CD4-positive, alpha-beta T cell treated with Interferon alpha-2 for 1 hour (primary cell): ENCODE measurements at regions not wholly inside any gene's neighbourhood (a gene's known extent, or its start where the extent isn't known, plus 50 kb on each side); places are given as distances from the start of the nearest gene placed in this dataset.

ENCODE experiments used
- DNase-seq, 2 donors: peaks; one replicate each; pipeline ENCODE4 v3.0.0-alpha.2; 2020 to 2022

- no peak for DNase-seq
Measured at GRCh38 chr12:90899456-90900182, 55.4 kb downstream of the CCER1 start.

DNA sequence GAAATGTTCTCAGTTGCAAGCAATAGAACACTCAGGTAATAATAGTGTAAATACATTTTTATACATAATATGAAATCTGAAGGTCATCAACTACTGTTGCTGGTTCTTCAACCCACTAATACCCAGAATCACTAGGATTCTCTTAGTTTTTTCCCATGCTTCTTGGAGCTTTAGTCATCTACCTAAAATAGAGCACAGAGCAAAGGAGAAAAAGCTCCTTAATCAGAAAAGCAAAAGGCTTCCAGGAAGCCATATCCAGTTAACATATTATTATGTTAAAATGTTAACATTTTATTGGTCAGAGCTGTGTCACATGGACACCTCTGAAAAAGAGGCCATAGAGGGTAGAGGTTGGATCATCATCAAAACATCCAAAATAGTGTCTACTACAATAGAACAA, 57.0 kb downstream of the CCER1 start:
- DNase-seq: no peak

DNA sequence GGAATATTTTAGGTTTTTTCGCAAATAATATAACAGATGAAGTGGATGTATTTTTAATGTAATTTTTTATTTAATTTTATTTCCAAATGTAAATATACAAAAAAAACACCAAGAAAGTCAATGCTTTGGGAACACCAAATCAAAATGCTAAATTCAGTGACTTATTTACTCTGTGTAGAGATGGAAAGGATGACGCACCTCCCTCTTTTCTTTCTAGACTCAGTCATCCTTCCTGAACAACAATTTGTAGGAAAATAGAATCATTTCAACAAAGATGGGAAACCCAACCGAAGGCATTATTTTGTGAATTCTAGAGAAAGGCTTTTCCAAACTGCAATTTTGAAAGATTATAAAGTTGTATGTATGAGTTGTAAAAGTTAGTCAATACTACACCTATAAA, 57.7 kb downstream of the CCER1 start:
- DNase-seq: no peak

DNA sequence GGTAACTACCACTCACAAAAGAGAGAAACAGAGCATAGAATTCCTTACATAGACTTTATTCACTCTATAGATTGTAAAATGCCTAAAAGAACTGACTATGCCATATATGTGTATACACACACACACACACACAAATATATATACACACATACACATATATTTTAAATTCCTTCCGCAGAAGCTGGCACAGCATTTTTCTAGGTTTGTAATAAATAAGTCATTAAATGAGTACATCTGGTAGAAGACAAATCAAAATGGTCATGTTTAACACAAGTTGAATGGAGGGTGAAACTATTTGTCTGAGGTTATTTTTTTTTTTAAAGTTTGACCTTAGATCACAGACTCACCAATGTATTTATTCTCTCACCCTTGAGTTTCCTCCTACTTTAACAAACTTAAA, 58.2 kb downstream of the CCER1 start:
- no peak for DNase-seq

GRCh38 chr12:90896164-90896563, 58.8 kb downstream of the CCER1 start:
- no peak for DNase-seq

DNA sequence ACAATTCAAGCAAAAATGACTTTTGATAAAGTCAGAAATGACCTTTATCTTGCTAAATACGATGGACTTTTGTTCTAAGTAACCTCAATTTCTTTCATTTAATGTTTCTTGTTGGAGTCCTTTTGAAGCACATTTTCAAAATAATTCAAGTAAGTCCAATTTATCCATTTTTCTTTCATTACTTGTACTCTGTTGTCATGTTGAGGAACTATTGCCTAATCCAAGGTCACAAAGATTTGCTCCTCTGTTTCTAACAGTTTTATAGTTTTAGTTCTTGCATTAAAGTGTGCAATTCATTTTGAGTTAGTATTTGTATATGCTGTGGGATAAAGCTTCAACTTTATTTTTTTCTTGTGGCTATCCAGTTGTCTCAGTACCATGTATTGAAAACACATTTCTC, 66.7 kb downstream of the CCER1 start:
- no peak for DNase-seq

DNA sequence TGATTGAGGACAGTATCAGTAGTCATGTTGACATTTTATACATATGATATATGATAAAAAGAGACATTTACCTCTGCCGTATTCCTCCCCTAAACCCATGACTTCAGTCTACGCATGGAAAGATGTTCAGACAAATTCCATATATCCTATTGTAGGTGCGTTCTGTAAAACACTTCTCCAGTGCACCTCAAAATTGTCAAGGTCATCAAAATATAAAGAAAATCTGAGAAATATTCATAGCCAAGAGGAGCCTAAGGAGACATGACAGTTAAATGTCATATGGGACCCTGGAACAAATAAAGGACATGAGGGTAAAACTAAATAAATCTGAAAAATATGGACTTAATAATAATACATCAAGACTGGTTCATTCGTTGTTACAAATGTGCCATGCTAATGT, 71.5 kb downstream of the CCER1 start:
- DNase-seq: no peak

GRCh38 chr12:90871726-90872096, 83.3 kb downstream of the CCER1 start:
- DNase-seq: no peak

- no peak for DNase-seq
Measured at GRCh38 chr12:90870971-90871725, 83.8 kb downstream of the CCER1 start.

DNA sequence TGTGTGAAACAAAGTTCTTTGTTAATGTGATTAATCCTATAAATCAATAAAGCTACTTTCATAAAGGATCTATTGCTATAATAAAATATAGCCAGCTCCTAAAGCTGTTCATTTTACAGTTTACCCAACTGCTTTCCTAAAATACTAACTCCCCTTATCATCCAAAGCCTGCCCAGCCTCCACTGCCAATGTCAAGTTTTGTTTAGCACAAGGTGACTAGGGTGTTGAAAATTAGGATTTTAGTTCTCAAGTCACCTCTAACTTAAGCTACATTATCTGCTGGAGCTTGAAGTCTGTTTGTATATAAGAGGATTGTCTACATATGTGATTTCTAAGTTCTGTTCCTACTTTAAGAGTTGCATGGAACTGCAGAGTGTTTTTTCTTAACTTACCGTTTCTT, 86.3 kb downstream of the CCER1 start:
- DNase-seq: no peak

DNA sequence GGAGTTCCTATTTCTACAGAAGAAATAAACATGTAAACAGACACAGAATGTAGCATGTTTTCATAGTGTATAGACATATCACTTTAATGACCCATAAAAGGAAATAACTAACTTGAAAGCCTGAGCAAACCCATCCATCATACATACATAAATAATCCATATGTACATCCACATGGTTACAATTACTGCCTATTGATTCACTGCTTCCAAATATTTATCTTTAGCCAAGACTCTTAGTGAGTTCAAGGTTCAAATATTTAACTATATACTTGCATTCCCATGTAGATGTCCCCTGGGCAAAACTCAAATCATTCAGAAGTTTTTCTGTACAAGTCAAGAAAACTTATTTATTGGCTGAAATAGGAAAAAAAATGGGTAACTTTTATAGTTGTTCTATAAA, 95.4 kb downstream of the CCER1 start:
- no peak for DNase-seq

DNA sequence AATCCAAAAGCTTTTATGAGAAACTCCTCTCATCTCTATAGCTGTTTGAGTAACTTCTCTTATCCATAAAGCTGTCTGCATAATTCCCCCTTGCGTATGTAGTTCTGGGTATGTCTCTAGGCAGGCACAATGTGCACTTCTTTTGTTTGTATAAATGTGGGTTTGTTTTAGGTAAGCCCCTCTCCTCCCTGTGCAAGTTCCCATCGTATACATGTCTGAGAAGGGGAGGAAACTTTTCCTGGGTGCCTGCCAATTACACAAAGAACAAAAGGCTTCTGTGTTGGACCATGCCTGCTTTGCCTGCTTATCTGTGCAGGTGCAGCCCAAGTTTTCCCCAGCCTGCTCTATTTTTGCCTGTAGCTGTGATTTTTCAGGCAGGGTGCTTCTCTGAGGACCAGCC, 96.7 kb downstream of the CCER1 start:
- DNase-seq: no peak

GRCh38 chr12:90855534-90855933, 99.4 kb downstream of the CCER1 start:
- no peak for DNase-seq

- DNase-seq: peak in 1 of 2 donors; percentile 28
Measured at GRCh38 chr12:90854136-90854689, 100.8 kb downstream of the CCER1 start.

- no peak for DNase-seq
Measured at GRCh38 chr12:90851800-90852718, 102.9 kb downstream of the CCER1 start.

- DNase-seq: no peak
Measured at GRCh38 chr12:90842477-90842876, 112.5 kb downstream of the CCER1 start.

DNA sequence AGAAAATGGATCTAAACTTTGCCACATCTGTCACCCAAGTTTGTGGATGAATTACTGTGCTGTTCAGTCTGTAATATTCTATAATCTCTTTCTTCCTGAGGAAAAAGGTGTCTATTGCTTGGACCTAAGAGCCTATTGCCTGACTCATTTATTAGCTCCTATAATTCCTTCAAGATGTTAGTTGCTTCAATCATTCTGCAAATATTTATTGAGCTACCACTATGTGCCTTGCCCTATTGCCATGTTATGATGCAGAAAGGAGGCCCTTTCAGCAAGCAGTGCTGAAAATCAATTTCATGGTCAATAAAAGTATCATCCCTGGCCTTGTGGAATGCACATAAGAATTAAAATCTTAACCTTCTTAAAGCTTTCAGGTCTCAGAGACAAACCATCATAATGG, 113.6 kb downstream of the CCER1 start:
- no peak for DNase-seq

GRCh38 chr12:90839346-90839745, 115.6 kb downstream of the CCER1 start:
- no peak for DNase-seq

DNA sequence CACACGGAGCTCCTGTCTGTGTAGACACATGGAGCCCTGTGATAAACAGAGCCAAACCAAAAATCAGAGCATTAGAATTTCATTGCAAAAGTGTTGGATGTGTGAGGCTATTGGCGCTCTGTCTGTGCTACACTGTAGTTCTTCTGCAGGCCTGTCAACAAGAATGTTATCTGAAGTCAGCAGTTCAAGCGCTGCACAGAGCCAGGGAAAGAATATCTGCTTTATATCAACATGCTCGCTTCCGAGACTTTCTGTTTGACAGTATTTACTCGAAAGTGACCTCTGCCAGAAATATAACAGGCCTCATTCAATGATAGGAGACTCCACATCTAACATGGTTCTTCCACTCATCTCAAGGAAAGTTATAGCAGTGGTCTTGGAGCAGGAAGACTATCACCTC, 118.3 kb downstream of the CCER1 start:
- no peak for DNase-seq

- DNase-seq: no peak
Measured at GRCh38 chr12:90833228-90833627, 121.7 kb downstream of the CCER1 start.

- no peak for DNase-seq
Measured at GRCh38 chr12:90832427-90832826, 122.5 kb downstream of the CCER1 start.

DNA sequence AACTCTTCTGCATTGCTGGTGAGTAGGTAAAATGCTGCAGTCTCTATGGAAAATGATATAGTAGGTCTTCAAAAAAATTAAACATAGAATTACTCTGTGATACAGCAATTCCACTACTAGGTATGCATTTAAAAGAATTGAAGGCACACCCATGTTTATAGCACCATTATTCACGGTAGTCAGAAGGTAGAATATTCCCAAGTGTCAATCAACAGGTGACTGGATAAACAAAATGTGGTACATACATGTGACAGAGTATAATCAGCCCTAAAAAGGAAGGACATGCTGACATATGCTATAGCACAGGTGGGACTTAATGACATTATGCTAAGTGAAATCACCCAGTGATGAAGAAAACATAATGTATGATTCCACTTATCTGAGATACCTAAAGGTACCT, 123.3 kb downstream of the CCER1 start:
- DNase-seq: no peak

DNA sequence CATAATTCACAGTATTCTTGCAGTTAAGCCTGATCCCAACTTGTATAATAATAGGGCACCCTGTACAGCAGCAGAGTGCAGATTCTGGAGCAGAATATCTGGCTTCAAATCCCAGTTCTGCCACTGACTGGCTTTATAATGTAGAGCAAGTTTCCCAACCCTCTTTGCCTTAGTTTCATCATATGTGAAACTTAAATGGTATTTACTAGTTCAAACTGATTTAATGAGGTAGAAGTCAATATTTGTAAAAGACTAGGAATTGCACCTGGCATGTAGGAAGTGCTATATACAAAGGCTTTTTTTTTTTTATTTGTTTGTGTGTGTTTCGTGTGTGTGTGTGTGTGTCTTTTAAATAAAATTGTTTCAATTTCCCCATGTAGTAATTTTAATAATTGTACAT, 125.9 kb downstream of the CCER1 start:
- DNase-seq: no peak
